GM12874 (cell line): ENCODE measurements at regions not wholly inside any gene's neighbourhood (a gene's known extent, or its start where the extent isn't known, plus 50 kb on each side); places are given as distances from the start of the nearest gene placed in this dataset.

Experiments
- TF ChIP-seq, protein P1 (sequence below): IDR thresholded peaks from 2 replicates; pipeline ENCODE4 v1.5.1; 2011; ENCODE audit warnings: low read depth, mild to moderate bottlenecking, control low read depth, low read length, moderate library complexity; ENCODE audit not compliant: insufficient read depth

DNA sequence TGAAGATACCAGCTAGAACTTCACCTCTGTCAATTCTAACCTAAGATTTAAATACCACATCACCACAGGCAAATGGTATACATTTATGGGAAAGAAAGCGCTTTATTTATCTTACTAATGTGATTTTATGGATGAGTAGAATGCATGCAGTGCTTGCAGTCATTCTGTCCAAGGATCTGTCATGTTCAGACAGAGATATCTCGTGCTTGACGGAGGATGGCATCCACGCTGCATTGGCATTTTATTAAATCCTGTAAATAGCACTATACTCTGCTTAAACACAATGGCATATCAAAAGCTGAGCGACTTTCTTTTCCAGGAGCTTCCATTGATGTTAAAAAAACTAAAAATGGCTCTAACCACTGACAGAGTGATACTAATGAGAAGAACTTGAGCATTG, 133.7 kb upstream of the CAV2 start:
- TF ChIP-seq, protein P1, sequence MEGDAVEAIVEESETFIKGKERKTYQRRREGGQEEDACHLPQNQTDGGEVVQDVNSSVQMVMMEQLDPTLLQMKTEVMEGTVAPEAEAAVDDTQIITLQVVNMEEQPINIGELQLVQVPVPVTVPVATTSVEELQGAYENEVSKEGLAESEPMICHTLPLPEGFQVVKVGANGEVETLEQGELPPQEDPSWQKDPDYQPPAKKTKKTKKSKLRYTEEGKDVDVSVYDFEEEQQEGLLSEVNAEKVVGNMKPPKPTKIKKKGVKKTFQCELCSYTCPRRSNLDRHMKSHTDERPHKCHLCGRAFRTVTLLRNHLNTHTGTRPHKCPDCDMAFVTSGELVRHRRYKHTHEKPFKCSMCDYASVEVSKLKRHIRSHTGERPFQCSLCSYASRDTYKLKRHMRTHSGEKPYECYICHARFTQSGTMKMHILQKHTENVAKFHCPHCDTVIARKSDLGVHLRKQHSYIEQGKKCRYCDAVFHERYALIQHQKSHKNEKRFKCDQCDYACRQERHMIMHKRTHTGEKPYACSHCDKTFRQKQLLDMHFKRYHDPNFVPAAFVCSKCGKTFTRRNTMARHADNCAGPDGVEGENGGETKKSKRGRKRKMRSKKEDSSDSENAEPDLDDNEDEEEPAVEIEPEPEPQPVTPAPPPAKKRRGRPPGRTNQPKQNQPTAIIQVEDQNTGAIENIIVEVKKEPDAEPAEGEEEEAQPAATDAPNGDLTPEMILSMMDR = no peak

DNA sequence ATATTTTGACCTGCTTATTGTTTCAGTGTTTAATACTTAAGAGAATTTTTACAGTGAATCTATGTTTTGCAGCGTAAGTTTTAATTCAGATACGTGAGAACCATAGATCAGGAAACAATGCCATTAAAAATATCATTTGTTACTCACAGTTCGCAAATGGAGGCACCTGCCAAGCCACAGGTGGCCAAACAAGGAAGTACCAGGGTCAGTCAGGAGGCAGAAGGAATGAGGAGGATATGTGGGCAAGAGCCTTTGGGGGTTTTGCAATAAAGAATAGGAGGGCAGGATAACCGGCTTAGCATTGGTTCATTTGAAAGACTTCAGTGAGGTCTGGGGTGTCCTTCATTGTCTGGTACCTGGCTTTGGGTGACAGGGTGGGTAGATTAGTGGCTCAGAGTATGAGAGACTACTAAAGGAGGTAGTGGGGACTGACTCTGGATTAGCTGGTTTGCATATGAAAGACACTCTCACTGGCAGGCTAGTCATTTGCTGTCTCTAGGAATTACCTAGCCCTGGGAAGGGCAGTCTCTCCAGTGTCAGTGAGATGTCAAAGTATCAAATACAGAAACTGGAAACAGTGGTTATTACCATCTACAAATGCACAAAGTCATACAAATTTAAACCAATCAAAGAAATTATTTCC, 132.2 kb upstream of the CAV2 start:
- TF ChIP-seq, protein P1 = no peak

DNA sequence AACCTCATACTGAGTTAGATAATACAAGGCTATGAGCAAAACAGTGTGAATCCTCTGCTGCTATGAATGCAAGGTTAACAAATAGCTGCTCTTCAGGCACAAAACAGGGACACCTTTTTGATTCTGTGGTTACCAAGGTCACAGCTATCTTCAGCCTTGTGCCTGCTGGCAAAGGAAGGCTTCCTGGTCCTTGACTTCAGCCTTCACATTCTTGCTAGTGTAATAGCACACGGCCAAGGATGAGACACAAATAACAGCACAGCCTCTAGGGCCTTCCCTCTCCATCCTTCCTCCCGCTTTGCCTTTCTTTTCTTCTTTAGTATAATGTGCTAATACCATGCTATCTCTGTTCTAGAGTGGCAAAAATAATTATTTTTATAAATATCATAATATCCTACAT, 130.6 kb upstream of the CAV2 start:
- TF ChIP-seq, protein P1 = no peak

DNA sequence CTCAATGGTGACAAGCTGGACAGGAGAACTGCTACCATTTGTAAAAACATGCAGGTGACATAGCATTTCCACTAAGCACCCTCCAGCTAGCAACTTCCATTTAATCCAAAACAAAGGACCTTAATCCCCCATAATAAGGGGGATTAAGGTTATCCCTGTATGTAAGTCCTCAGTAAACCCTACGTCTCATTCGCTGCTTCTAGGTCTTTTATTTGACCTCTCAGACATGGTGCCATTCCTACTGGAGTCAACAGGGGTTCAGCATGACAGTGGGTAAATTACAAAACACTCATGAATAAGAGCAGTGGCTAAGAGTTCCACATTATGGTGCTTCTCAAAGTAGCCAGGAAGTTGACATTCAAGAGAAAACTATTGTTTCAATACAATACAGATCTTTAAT, 121.8 kb upstream of the CAV2 start:
- TF ChIP-seq, protein P1 = no peak

DNA sequence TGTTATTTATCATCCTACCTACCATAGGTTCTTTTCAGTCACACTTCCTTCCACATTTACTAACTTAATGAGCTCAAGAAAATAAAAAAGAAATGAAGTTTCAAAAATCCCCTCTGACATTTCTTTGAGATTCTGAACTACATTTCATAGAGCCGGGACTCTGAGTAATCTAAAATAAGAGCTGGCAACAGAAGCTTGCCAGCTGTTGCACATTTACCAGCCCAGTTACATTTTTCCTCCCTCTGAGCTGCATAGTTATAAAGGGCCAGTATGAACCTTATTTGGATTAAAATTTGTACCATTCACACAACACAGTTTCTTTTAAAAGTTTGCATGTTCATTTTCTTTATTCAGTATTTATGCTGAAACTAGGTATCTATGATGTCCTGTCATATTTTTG, 119.5 kb upstream of the CAV2 start:
- TF ChIP-seq, protein P1 = no peak

DNA sequence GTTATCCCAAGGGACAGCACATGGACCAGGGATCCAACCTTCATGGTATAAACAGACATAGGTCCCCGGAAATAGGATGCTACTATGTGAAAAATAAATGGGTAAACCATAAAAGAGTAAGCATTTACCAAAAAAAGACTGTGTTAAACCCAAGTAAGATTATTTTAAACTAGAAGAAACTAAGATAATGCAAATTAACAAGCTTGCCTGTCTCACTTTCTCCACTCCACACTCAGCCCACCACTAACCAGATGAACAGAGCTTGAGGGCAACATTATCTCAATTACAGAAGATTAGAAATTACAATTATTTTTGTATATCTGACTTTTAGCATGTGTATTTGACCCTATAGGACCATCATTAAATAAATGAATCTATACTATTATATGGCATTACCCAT, 117.2 kb upstream of the CAV2 start:
- TF ChIP-seq, protein P1 = no peak

DNA sequence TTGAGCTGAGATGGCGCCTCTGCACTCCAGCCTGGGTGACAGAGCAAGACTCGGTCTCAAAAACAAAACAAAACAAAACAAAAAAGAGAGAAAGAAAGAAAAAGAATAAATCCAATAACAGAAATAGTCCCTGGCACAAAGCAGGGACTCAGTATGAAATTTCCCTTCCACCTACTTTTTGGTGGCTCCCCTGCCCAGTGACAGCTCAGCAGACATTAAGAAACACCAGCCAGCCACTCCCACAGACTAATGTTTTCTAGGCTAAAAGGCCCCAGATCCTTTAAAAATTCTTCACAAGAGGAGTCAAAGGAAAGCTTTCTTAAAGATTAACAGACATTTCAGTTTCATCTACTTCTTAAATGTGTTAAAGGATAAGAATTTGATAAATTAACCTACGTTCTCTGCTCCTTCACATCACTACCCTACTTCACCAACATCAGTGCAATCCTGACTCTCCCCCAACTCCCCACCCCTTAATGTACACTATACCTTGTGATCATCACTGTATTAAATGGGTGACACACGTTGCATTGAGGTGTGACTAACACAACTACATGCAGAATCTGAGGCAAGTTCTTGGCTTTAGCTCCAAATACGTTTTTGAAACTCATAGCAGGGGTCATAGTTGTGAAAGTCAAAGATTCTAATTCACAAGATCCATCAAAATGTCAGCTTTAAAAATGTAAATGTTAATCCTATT, 114.5 kb upstream of the CAV2 start:
- TF ChIP-seq, protein P1 = no peak
